ENCODE measurements at regions not wholly inside any gene's neighbourhood (a gene's known extent, or its start where the extent isn't known, plus 50 kb on each side); places are given as distances from the start of the nearest gene placed in this dataset.

DNA sequence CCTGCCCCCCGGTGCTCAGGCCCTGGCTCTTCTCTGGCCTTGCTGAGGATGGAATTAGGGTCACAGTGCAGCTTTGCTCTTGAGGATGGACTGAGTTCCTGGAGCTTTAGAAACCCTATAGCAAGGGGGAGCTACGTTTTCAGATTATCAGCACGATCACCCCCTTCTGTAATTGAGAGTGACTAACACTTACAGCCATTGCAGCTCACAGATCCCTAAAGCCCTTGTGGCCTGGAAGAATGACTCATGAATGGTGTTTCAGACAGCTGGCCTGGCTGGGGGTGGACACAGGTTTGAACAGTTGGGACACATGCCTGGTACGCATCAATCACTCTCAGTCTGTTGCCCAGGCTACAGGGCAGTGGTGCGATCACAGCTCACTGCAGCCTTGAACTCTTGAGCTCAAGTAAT is 79.7 kb upstream of the IGFBP5 start:
- peak; percentile 91 for DNase-seq (ENCODE audit: low read depth, low spot score)
- ChIA-PET CTCF (interaction anchor here (0.6 to 2.1 kb wide), 8 partner anchors 12 to 790 kb away, joined by 3 to 8 read pairs (median 4); no protein-coding TSS in a partner anchor), POLR2A (interaction anchor here (0.5 to 1.7 kb wide), 19 partner anchors 13 to 564 kb away, joined by 3 to 11 read pairs (median 3); partner anchors contain the start of gene IGFBP5)
- peak overlapping the region; percentile 94 for H3K27ac ChIP-seq (ENCODE audit: low read depth, low read length)
- H3K9me3 ChIP-seq (ENCODE audit: control insufficient read depth, insufficient read depth, low read length): peaks cover 6% of the 10 kb centered on the region
- TF ChIP-seq, protein P1, sequence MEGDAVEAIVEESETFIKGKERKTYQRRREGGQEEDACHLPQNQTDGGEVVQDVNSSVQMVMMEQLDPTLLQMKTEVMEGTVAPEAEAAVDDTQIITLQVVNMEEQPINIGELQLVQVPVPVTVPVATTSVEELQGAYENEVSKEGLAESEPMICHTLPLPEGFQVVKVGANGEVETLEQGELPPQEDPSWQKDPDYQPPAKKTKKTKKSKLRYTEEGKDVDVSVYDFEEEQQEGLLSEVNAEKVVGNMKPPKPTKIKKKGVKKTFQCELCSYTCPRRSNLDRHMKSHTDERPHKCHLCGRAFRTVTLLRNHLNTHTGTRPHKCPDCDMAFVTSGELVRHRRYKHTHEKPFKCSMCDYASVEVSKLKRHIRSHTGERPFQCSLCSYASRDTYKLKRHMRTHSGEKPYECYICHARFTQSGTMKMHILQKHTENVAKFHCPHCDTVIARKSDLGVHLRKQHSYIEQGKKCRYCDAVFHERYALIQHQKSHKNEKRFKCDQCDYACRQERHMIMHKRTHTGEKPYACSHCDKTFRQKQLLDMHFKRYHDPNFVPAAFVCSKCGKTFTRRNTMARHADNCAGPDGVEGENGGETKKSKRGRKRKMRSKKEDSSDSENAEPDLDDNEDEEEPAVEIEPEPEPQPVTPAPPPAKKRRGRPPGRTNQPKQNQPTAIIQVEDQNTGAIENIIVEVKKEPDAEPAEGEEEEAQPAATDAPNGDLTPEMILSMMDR (IDR thresholded peaks at IDR 0.05; ENCODE audit: low read depth, low read length): no peak; the same call in 1 of the 2 replicates
- H3K4me3 ChIP-seq (ENCODE audit: low read depth, low read length): peak overlapping the region; percentile 20; the same call in 1 of the 2 replicates
- no peaks in the 10 kb centered on the region for H3K27me3 ChIP-seq (ENCODE audit: control insufficient read depth, insufficient read depth, low read length)

DNA sequence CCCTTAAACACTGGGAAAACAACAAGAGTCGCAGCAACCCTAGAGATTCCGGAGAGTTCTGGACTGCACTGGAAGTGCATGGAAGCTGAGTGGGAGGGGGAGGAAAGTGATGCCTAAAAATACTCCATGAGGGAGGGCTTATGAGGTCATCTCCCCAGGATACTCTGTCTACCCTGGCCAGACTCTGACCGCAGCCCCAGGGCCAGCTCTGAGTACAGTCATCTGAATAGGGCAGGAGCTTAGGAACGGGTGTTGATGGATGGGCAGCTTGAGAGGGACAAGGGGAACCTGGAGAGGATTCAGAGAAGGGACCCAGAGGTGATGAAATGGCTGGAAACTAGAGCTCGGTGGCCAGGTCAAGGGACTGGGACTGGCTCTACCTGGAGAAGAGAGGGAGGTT is 79.3 kb upstream of the IGFBP5 start:
- H3K4me3 ChIP-seq (ENCODE audit: low read depth, low read length): peak overlapping the region; percentile 20; the same call in 1 of the 2 replicates
- H3K27me3 ChIP-seq (ENCODE audit: control insufficient read depth, insufficient read depth, low read length): no peaks in the 10 kb centered on the region
- POLR2A ChIA-PET: interaction anchor here (0.5 to 1.7 kb wide), 16 partner anchors 13 to 505 kb away, joined by 3 to 11 read pairs (median 3); partner anchors contain the start of gene IGFBP5
- DNase-seq (ENCODE audit: low read depth, low spot score): peak; percentile 63
- TF ChIP-seq, protein P1 (IDR thresholded peaks at IDR 0.05; ENCODE audit: low read depth, low read length): no peak
- peaks cover 6% of the 10 kb centered on the region for H3K9me3 ChIP-seq (ENCODE audit: control insufficient read depth, insufficient read depth, low read length)
- CTCF ChIA-PET: interaction anchor here (0.9 to 2.1 kb wide), 8 partner anchors 10 to 790 kb away, joined by 3 to 8 read pairs (median 4); no protein-coding TSS in a partner anchor
- peak overlapping the region; percentile 94 for H3K27ac ChIP-seq (ENCODE audit: low read depth, low read length)

DNA sequence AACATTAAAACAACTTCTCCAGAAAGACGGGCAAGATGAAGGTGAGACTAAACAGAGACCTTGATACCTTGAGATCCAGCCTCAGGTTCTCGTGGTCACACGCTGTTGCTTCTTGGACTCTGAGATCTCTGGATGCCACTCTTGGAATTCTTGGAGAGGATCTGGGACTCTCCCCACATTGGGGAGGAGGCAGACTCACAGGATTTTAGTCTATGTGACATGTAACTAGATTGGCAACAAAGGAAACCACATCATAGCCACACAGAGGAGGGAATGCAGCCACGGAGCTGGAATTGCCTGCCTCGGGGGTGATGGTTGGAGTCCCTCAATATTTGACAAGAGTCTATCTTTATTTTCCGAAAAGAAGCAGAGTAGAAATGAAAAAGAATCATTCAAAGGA is 78.8 kb upstream of the IGFBP5 start:
- no peak overlapping the region for H3K4me3 ChIP-seq (ENCODE audit: low read depth, low read length)
- H3K27me3 ChIP-seq (ENCODE audit: control insufficient read depth, insufficient read depth, low read length): no peaks in the 10 kb centered on the region
- peak overlapping the region; percentile 94 for H3K27ac ChIP-seq (ENCODE audit: low read depth, low read length)
- ChIA-PET POLR2A (interaction anchor here (0.8 to 1.7 kb wide), 9 partner anchors 29 to 392 kb away, joined by 3 to 11 read pairs (median 3); partner anchors contain the start of gene IGFBP5), CTCF (interaction anchor here (0.9 to 2.1 kb wide), 4 partner anchors 10 to 76 kb away, joined by 3 to 8 read pairs (median 6); no protein-coding TSS in a partner anchor)
- H3K9me3 ChIP-seq (ENCODE audit: control insufficient read depth, insufficient read depth, low read length): peaks cover 6% of the 10 kb centered on the region
- TF ChIP-seq, protein P1 (IDR thresholded peaks at IDR 0.05; ENCODE audit: low read depth, low read length): no peak
- no peak for DNase-seq (ENCODE audit: low read depth, low spot score)

DNA sequence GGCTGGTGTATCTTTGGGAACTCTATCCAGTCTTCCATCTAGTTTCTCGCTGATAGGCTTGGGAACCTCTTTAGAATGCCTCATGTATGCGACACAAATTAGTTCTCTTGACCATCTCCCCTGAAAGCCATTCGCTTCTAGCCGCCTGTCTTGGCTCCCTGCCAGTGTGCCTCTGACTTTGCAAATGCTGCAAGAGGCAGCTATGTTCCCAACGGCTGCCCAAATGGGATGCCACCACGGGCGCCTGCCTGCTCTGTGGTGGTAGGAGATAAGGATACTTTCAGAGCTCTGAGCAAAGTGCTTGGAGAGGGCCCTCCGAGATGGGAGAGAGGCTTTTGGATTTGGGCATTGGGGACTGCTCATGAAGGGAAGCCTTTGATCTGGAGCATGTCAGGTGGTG is 77.7 kb upstream of the IGFBP5 start:
- TF ChIP-seq, protein P1 (IDR thresholded peaks at IDR 0.05; ENCODE audit: low read depth, low read length): no peak
- no peak for DNase-seq (ENCODE audit: low read depth, low spot score)
- ChIA-PET POLR2A (interaction anchor here (0.7 to 1.2 kb wide), 2 partner anchors 31 to 149 kb away, joined by 3 read pairs; no protein-coding TSS in a partner anchor), CTCF (no interaction called here)
- Histone ChIP-seq H3K27me3 (ENCODE audit: control insufficient read depth, insufficient read depth, low read length) (no peaks in the 10 kb centered on the region), H3K27ac (ENCODE audit: low read depth, low read length) (no peak overlapping the region), H3K4me3 (ENCODE audit: low read depth, low read length) (no peak overlapping the region), H3K9me3 (ENCODE audit: control insufficient read depth, insufficient read depth, low read length) (peaks cover 6% of the 10 kb centered on the region)

DNA sequence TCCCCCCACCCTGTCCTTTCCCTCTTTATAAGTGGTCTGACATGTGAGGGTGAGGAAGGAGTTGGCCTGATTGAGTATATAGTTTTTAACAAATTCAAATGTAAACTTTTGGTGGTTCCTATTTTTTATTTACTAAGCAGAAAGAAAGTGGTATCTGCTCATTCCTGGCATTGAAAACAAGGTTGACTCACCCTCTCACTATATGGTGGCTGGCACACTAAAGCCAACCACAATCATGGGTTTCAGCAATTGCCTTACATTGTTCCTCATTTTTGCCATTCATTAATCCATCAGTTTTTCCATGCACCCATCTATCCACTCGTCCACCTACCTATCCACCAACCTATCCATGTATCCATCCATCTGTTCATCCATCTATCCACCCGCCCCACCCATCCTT is 75.4 kb upstream of the IGFBP5 start:
- H3K27ac ChIP-seq (ENCODE audit: low read depth, low read length): no peak overlapping the region
- POLR2A ChIA-PET: no interaction called here
- no peaks in the 10 kb centered on the region for H3K27me3 ChIP-seq (ENCODE audit: control insufficient read depth, insufficient read depth, low read length)
- TF ChIP-seq, protein P1 (IDR thresholded peaks at IDR 0.05; ENCODE audit: low read depth, low read length): no peak
- no peak overlapping the region for H3K4me3 ChIP-seq (ENCODE audit: low read depth, low read length)
- CTCF ChIA-PET: no interaction called here
- peaks cover 6% of the 10 kb centered on the region for H3K9me3 ChIP-seq (ENCODE audit: control insufficient read depth, insufficient read depth, low read length)
- DNase-seq (ENCODE audit: low read depth, low spot score): no peak
